Adrenal gland (tissue), 9 donors: ENCODE measurements at regions not wholly inside any gene's neighbourhood (a gene's known extent, or its start where the extent isn't known, plus 50 kb on each side); places are given as distances from the start of the nearest gene placed in this dataset.

Experiments used
- DNase-seq, 7 donors: peaks; one replicate each; pipeline ENCODE4 v3.0.0-alpha.2; 2019 to 2020
- H3K27ac ChIP-seq, 5 donors: fragments of 200-600 bp; sonication (generic) in 4 of 5; 1 replicate in 3 of 5; 2 replicates in 2 of 5; pipeline versions ENCODE4 v1.5.1 to v1.8.0; 2016 to 2020; ENCODE audit warnings: mild to moderate bottlenecking in 1 of 5
- H3K27me3 ChIP-seq: fragments of 200-600 bp; 2 replicates; pipeline ENCODE4 v1.8.0; 2021
- H3K36me3 ChIP-seq, 2 donors: fragments of 200-600 bp; replicated peaks in 1 of 2; 1 replicate in 1 of 2; 2 replicates in 1 of 2; pipeline versions ENCODE4 v1.5.1 to v1.8.0; 2018 to 2022
- H3K4me1 ChIP-seq, 2 donors: fragments of 200-600 bp; replicated peaks in 1 of 2; 1 replicate in 1 of 2; 2 replicates in 1 of 2; pipeline versions ENCODE4 v1.5.1 to v1.8.0; 2018 to 2021
- H3K4me3 ChIP-seq, 4 donors: fragments of 200-600 bp; sonication (generic) in 3 of 4; one replicate each; pipeline ENCODE4 v1.5.1; 2016 to 2018
- H3K9me3 ChIP-seq, 3 donors: fragments of 200-600 bp; sonication (generic) in 1 of 3; replicated peaks in 1 of 3; 1 replicate in 2 of 3; 2 replicates in 1 of 3; pipeline versions ENCODE4 v1.5.1 to v1.8.0; 2016 to 2021
- CTCF ChIP-seq, 6 experiments: fragments of 450-650 bp in 4 of 6; fragments of 200-600 bp in 2 of 6; sonication (generic) in 1 of 6; IDR thresholded peaks; 1 replicate in 5 of 6; 2 replicates in 1 of 6; pipeline versions ENCODE4 v1.5.1 to v1.8.0; 2016 to 2021; ENCODE audit warnings: antibody characterized with exemption in 6 of 6, mild to moderate bottlenecking in 2 of 6, moderate library complexity in 1 of 6
- POLR2A ChIP-seq, 2 donors: fragments of 450-650 bp; IDR thresholded peaks; one replicate each; pipeline ENCODE4 v1.6.1; 2017; ENCODE audit warnings: antibody characterized with exemption in 2 of 2, mild to moderate bottlenecking in 2 of 2, moderate library complexity in 1 of 2
- WGBS, 4 donors: extraction: QIAGEN DNeasy Blood & Tissue Kit in 2 of 4; methylation state at CpG; one replicate each; pipeline versions ENCODE4 v1.1.5 to v1.1.7; 2013 to 2017; 5-methylcytosine and 5-hydroxymethylcytosine counted together
- intact Hi-C, 2 donors: fragments of 100-400 bp; cut with DNase I; formaldehyde crosslinking; loops; one replicate each; pipeline versions ENCODE4 v1.14.1 to v1.15.0; 2022 to 2023
- donor health status: healthy with polysubstance abuse.
- donor health status: Bipolar disorder and iron deficiency.
- donor health status: DM: yes; HTN: yes; CAD: no.
- donor health status: DM: no; HTN: no; CAD: no.
- donor health status: DM: no; HTN: no; CAD: no.

GRCh38 chr14:53237488-53237887 lies 84.4 kb upstream of the DDHD1 start:
- H3K9me3 ChIP-seq: no peaks in the 10 kb centered on the region
- DNase-seq: no peak
- TF ChIP-seq CTCF (IDR thresholded peaks at IDR 0.05) (no peak), POLR2A (IDR thresholded peaks at IDR 0.05) (no peak)
- no peaks in the 10 kb centered on the region for H3K36me3 ChIP-seq
- no peaks in the 10 kb centered on the region for H3K27me3 ChIP-seq
- intact Hi-C loops: no loop called here
- 66 to 84% (median 80%) methylated on average over 1 of the region's 1 CpG for WGBS, 4 donors
- H3K4me1 ChIP-seq: no peaks in the 10 kb centered on the region
- no peak overlapping the region for H3K27ac ChIP-seq
- H3K4me3 ChIP-seq: no peak overlapping the region

- TF ChIP-seq CTCF (IDR thresholded peaks at IDR 0.05) (no peak), POLR2A (IDR thresholded peaks at IDR 0.05) (no peak)
- H3K4me3 ChIP-seq: no peak overlapping the region
- whole genome bisulfite sequencing, 4 donors: 69 to 85% (median 79%) methylated on average over 3 of the region's 3 CpGs
- H3K27me3 ChIP-seq: no peaks in the 10 kb centered on the region
- no peaks in the 10 kb centered on the region for H3K36me3 ChIP-seq
- no peak for DNase-seq
- no peaks in the 10 kb centered on the region for H3K4me1 ChIP-seq
- H3K9me3 ChIP-seq: no peaks in the 10 kb centered on the region
- H3K27ac ChIP-seq: no peak overlapping the region
- intact Hi-C loops: no loop called here
These were observed 83.6 kb upstream of the DDHD1 start for GRCh38 chr14:53236708-53237107.

GRCh38 chr14:53231171-53231570 lies 78.0 kb upstream of the DDHD1 start:
- Histone ChIP-seq H3K36me3 (no peaks in the 10 kb centered on the region), H3K4me1 (no peaks in the 10 kb centered on the region), H3K27ac (no peak overlapping the region), H3K4me3 (no peak overlapping the region), H3K27me3 (no peaks in the 10 kb centered on the region), H3K9me3 (no peaks in the 10 kb centered on the region)
- WGBS, 4 donors: 9 to 33% (median 27%) methylated on average over 3 of the region's 3 CpGs
- TF ChIP-seq CTCF (IDR thresholded peaks at IDR 0.05) (no peak), POLR2A (IDR thresholded peaks at IDR 0.05) (no peak)
- intact Hi-C loops: no loop called here
- no peak for DNase-seq

- H3K9me3 ChIP-seq: peaks cover 0 to 18% (median 0%) of the 10 kb centered on the region in 3 donors
- no peak for DNase-seq
- no peak for TF ChIP-seq POLR2A (IDR thresholded peaks at IDR 0.05)
- TF ChIP-seq CTCF (IDR thresholded peaks at IDR 0.05): no peak
These were observed 75.8 kb upstream of the DDHD1 start for GRCh38 chr14:53228966-53229365.

More at GRCh38 chr14:53228966-53229365, 75.8 kb upstream of the DDHD1 start:
- Histone ChIP-seq H3K27ac (no peak overlapping the region), H3K36me3 (no peaks in the 10 kb centered on the region), H3K4me3 (no peak overlapping the region), H3K27me3 (no peaks in the 10 kb centered on the region), H3K4me1 (no peaks in the 10 kb centered on the region)
- intact Hi-C loops: no loop called here
- WGBS, 4 donors: 63 to 85% (median 77%) methylated on average over 4 of the region's 4 CpGs
